Astrocyte of the hippocampus (primary cell): ENCODE measurements at regions not wholly inside any gene's neighbourhood (a gene's known extent, or its start where the extent isn't known, plus 50 kb on each side); places are given as distances from the start of the nearest gene placed in this dataset.
A peak's percentile ranks its signal among the peaks of the same experiment; 100 is the strongest.
"Not testable (repeated sequence)": the region's sequence is repeated elsewhere in the genome, so short reads cannot be mapped to it uniquely, and the experiment has no call there.

Experiments
- DNase-seq: peaks from one replicate; pipeline ENCODE4 v3.0.0; 2011; ENCODE audit warnings: low read depth, low spot score

- DNase-seq: peak; percentile 58
Observed at GRCh38 chr10:57338823-57339558, 928.7 kb downstream of the IPMK start.

- no peak for DNase-seq
Observed at GRCh38 chr10:57336865-57337264, 930.8 kb downstream of the IPMK start.

GRCh38 chr10:57336341-57336740 is 931.4 kb downstream of the IPMK start:
- no peak for DNase-seq

GRCh38 chr10:57334523-57334922 is 933.2 kb downstream of the IPMK start:
- no peak for DNase-seq

GRCh38 chr10:57333880-57334279 is 933.8 kb downstream of the IPMK start:
- no peak for DNase-seq

GRCh38 chr10:57321400-57321854 is 946.3 kb downstream of the IPMK start:
- DNase-seq: not testable (repeated sequence)

- no peak for DNase-seq
Observed at GRCh38 chr10:57320416-57320815, 947.3 kb downstream of the IPMK start.

- no peak for DNase-seq
Observed at GRCh38 chr10:57314046-57314445, 953.0 kb upstream of the ZWINT start.

GRCh38 chr10:57303566-57303965 is 942.5 kb upstream of the ZWINT start:
- no peak for DNase-seq

- no peak for DNase-seq
Observed at GRCh38 chr10:57300718-57301117, 939.7 kb upstream of the ZWINT start.

- no peak for DNase-seq
Observed at GRCh38 chr10:57294698-57295097, 933.6 kb upstream of the ZWINT start.

- DNase-seq: no peak
Observed at GRCh38 chr10:57288754-57289153, 927.7 kb upstream of the ZWINT start.

GRCh38 chr10:57262892-57263291 is 901.8 kb upstream of the ZWINT start:
- no peak for DNase-seq

GRCh38 chr10:57260175-57260574 is 899.1 kb upstream of the ZWINT start:
- no peak for DNase-seq

- DNase-seq: no peak
Observed at GRCh38 chr10:57249615-57250281, 888.7 kb upstream of the ZWINT start.

GRCh38 chr10:57247271-57247670 is 886.2 kb upstream of the ZWINT start:
- DNase-seq: no peak

GRCh38 chr10:57225920-57226319 is 864.9 kb upstream of the ZWINT start:
- DNase-seq: no peak

- DNase-seq: no peak
Observed at GRCh38 chr10:57224811-57225210, 863.8 kb upstream of the ZWINT start.

- DNase-seq: no peak
Observed at GRCh38 chr10:57222603-57223002, 861.5 kb upstream of the ZWINT start.

GRCh38 chr10:57222129-57222528 is 861.1 kb upstream of the ZWINT start:
- DNase-seq: no peak

GRCh38 chr10:57221674-57222073 is 860.6 kb upstream of the ZWINT start:
- DNase-seq: peak; percentile 4

- no peak for DNase-seq
Observed at GRCh38 chr10:57218382-57218781, 857.3 kb upstream of the ZWINT start.

GRCh38 chr10:57202356-57202755 is 841.3 kb upstream of the ZWINT start:
- no peak for DNase-seq
